HAP-1 (cell line): ENCODE measurements at regions not wholly inside any gene's neighbourhood (a gene's known extent, or its start where the extent isn't known, plus 50 kb on each side); places are given as distances from the start of the nearest gene placed in this dataset.
"Not testable (repeated sequence)": the region's sequence is repeated elsewhere in the genome, so short reads cannot be mapped to it uniquely, and the experiment has no call there.

ENCODE experiments used
- DNase-seq, 2 experiments: peaks; one replicate each; pipeline ENCODE4 v3.0.0-alpha.2; 2016 to 2020; ENCODE audit warnings: low spot score in 2 of 2
- H3K27me3 ChIP-seq: fragments of 250-450 bp; sonication (Bioruptor Pico); 2 replicates; pipeline ENCODE4 v1.5.1; 2020; ENCODE audit warnings: low read depth, mild to moderate bottlenecking, moderate library complexity
- H3K36me3 ChIP-seq: fragments of 250-450 bp; sonication (Bioruptor Pico); replicated peaks from 2 replicates; pipeline ENCODE4 v1.5.1; 2020; ENCODE audit warnings: mild to moderate bottlenecking
- H3K4me1 ChIP-seq: fragments of 250-450 bp; sonication (Bioruptor Pico); 2 replicates; pipeline ENCODE4 v1.5.1; 2020; ENCODE audit warnings: mild to moderate bottlenecking
- H3K4me3 ChIP-seq: fragments of 250-450 bp; sonication (Bioruptor Pico); 2 replicates; pipeline ENCODE4 v1.5.1; 2020; ENCODE audit warnings: mild to moderate bottlenecking, moderate library complexity
- H3K9me3 ChIP-seq: fragments of 250-450 bp; sonication (Bioruptor Pico); 2 replicates; pipeline ENCODE4 v1.5.1; 2020; ENCODE audit warnings: mild to moderate bottlenecking, moderate library complexity
- in situ Hi-C: fragments of 300-500 bp; cut with MboI; formaldehyde crosslinking; loops from 3 replicates; pipeline ENCODE4 v1.14.3; 2020; ENCODE audit warnings: low sequenced_read_pairs, inconsistent platforms, mixed read lengths

GRCh38 chr14:71430678-71431376 is 501.4 kb upstream of the RGS6 start:
- H3K4me1 ChIP-seq, result peaks cover 23% of the 10 kb centered on the region
- H3K36me3 ChIP-seq, result no peaks in the 10 kb centered on the region
- in situ Hi-C loops, result no loop called here
- peak in 1 of 2 experiments; percentile 84 for DNase-seq
- no peaks in the 10 kb centered on the region for H3K9me3 ChIP-seq
- no peak overlapping the region for H3K4me3 ChIP-seq
- H3K27me3 ChIP-seq, result no peaks in the 10 kb centered on the region

GRCh38 chr14:71432334-71433110 is 499.7 kb upstream of the RGS6 start:
- Histone ChIP-seq H3K9me3 (no peaks in the 10 kb centered on the region), H3K36me3 (no peaks in the 10 kb centered on the region), H3K4me3 (no peak overlapping the region), H3K4me1 (peaks cover 23% of the 10 kb centered on the region), H3K27me3 (no peaks in the 10 kb centered on the region)
- in situ Hi-C loops, result no loop called here
- no peak for DNase-seq

GRCh38 chr14:71433303-71433702 is 498.9 kb upstream of the RGS6 start:
- DNase-seq, result peak in 1 of 2 experiments; percentile 9
- in situ Hi-C loops, result no loop called here

GRCh38 chr14:71435641-71436040 is 496.6 kb upstream of the RGS6 start:
- DNase-seq, H3K36me3 ChIP-seq, in situ Hi-C loops, H3K4me3 ChIP-seq, H3K27me3 ChIP-seq, H3K9me3 ChIP-seq: not testable (repeated sequence)
- peaks cover 20% of the 10 kb centered on the region for H3K4me1 ChIP-seq

More at GRCh38 chr14:71433303-71433702, 498.9 kb upstream of the RGS6 start:
- no peak overlapping the region for H3K4me3 ChIP-seq
- H3K36me3 ChIP-seq, result no peaks in the 10 kb centered on the region
- H3K27me3 ChIP-seq, result no peaks in the 10 kb centered on the region
- H3K4me1 ChIP-seq, result peaks cover 23% of the 10 kb centered on the region
- H3K9me3 ChIP-seq, result no peaks in the 10 kb centered on the region

GRCh38 chr14:71437870-71438269 is 494.4 kb upstream of the RGS6 start:
- H3K4me3 ChIP-seq, result no peak overlapping the region
- DNase-seq, result no peak
- H3K4me1 ChIP-seq, result 0 out of 2 replicates have a peak, but pooled peaks cover 3% of the 10 kb centered on the region
- no peaks in the 10 kb centered on the region for H3K27me3 ChIP-seq
- in situ Hi-C loops, result no loop called here
- no peaks in the 10 kb centered on the region for H3K36me3 ChIP-seq
- H3K9me3 ChIP-seq, result no peaks in the 10 kb centered on the region

GRCh38 chr14:71438684-71439083 is 493.5 kb upstream of the RGS6 start:
- DNase-seq, result no peak
- no peaks in the 10 kb centered on the region for H3K9me3 ChIP-seq
- in situ Hi-C loops, result no loop called here
- no peaks in the 10 kb centered on the region for H3K36me3 ChIP-seq
- no peaks in the 10 kb centered on the region for H3K27me3 ChIP-seq
- no peaks in the 10 kb centered on the region for H3K4me1 ChIP-seq
- no peak overlapping the region for H3K4me3 ChIP-seq

- H3K4me1 ChIP-seq, result no peaks in the 10 kb centered on the region
- no peak overlapping the region for H3K4me3 ChIP-seq
- H3K9me3 ChIP-seq, result no peaks in the 10 kb centered on the region
- in situ Hi-C loops, result no loop called here
- H3K27me3 ChIP-seq, result no peaks in the 10 kb centered on the region
- no peaks in the 10 kb centered on the region for H3K36me3 ChIP-seq
- no peak for DNase-seq
Observed at GRCh38 chr14:71441126-71441525, 491.1 kb upstream of the RGS6 start.

GRCh38 chr14:71444030-71444822 is 488.0 kb upstream of the RGS6 start:
- DNase-seq, result no peak
- Histone ChIP-seq H3K27me3 (no peaks in the 10 kb centered on the region), H3K4me3 (no peak overlapping the region), H3K36me3 (no peaks in the 10 kb centered on the region), H3K9me3 (no peaks in the 10 kb centered on the region), H3K4me1 (no peaks in the 10 kb centered on the region)
- in situ Hi-C loops, result no loop called here

GRCh38 chr14:71448431-71449315 is 483.6 kb upstream of the RGS6 start:
- no peak for DNase-seq
- H3K4me1 ChIP-seq, result no peaks in the 10 kb centered on the region
- in situ Hi-C loops, result no loop called here
- no peaks in the 10 kb centered on the region for H3K9me3 ChIP-seq
- no peaks in the 10 kb centered on the region for H3K36me3 ChIP-seq
- H3K27me3 ChIP-seq, result no peaks in the 10 kb centered on the region
- no peak overlapping the region for H3K4me3 ChIP-seq

GRCh38 chr14:71449316-71450055 is 482.7 kb upstream of the RGS6 start:
- in situ Hi-C loops, result no loop called here
- DNase-seq, result no peak
- Histone ChIP-seq H3K4me1 (no peaks in the 10 kb centered on the region), H3K36me3 (no peaks in the 10 kb centered on the region), H3K4me3 (no peak overlapping the region), H3K27me3 (no peaks in the 10 kb centered on the region), H3K9me3 (no peaks in the 10 kb centered on the region)

- H3K4me1 ChIP-seq, result no peaks in the 10 kb centered on the region
- in situ Hi-C loops, result no loop called here
Observed at GRCh38 chr14:71451501-71451900, 480.7 kb upstream of the RGS6 start.

GRCh38 chr14:71452539-71452938 is 479.7 kb upstream of the RGS6 start:
- no peak for DNase-seq
- Histone ChIP-seq H3K36me3 (no peaks in the 10 kb centered on the region), H3K27me3 (no peaks in the 10 kb centered on the region), H3K4me1 (no peaks in the 10 kb centered on the region), H3K9me3 (no peaks in the 10 kb centered on the region), H3K4me3 (no peak overlapping the region)
- in situ Hi-C loops, result no loop called here

More at GRCh38 chr14:71451501-71451900, 480.7 kb upstream of the RGS6 start:
- H3K36me3 ChIP-seq, result no peaks in the 10 kb centered on the region
- no peak for DNase-seq
- no peak overlapping the region for H3K4me3 ChIP-seq
- H3K27me3 ChIP-seq, result no peaks in the 10 kb centered on the region
- H3K9me3 ChIP-seq, result no peaks in the 10 kb centered on the region
